ENCODE measurements at regions not wholly inside any gene's neighbourhood (a gene's known extent, or its start where the extent isn't known, plus 50 kb on each side); places are given as distances from the start of the nearest gene placed in this dataset.

GRCh38 chr1:79283451-79283850, 276.9 kb upstream of the ADGRL4 start:
- TF ChIP-seq EZH2 (IDR thresholded peaks at IDR 0.05) (no peak), FOXP2 (optimal IDR thresholded peaks at IDR 0.05; ENCODE audit: control extremely low read depth, extremely low read length, insufficient read depth) (no peak)

All from SK-N-MC (cell line).